UCSD-AML1 (cell line): ENCODE measurements at regions not wholly inside any gene's neighbourhood (a gene's known extent, or its start where the extent isn't known, plus 50 kb on each side); places are given as distances from the start of the nearest gene placed in this dataset.
"Not testable (repeated sequence)": the region's sequence is repeated elsewhere in the genome, so short reads cannot be mapped to it uniquely, and the experiment has no call there.

Experiments
- DNase-seq: peaks from one replicate; lab custom pipeline; 2025; ENCODE audit not compliant: unreplicated experiment; lab: John Stamatoyannopoulos, UW

- no peak for DNase-seq
Measured at GRCh38 chr1:177891809-177892208, 78.0 kb downstream of the SEC16B start.

GRCh38 chr1:177890479-177890878, 79.4 kb downstream of the SEC16B start:
- DNase-seq, result no peak

- no peak for DNase-seq
Measured at GRCh38 chr1:177884479-177885021, 85.3 kb downstream of the SEC16B start.

GRCh38 chr1:177883581-177883980, 86.3 kb downstream of the SEC16B start:
- DNase-seq, result no peak

GRCh38 chr1:177880339-177880891, 89.4 kb downstream of the SEC16B start:
- DNase-seq, result no peak

- DNase-seq, result no peak
Measured at GRCh38 chr1:177877086-177877485, 92.8 kb downstream of the SEC16B start.

GRCh38 chr1:177873238-177873637, 96.6 kb downstream of the SEC16B start:
- no peak for DNase-seq

GRCh38 chr1:177872308-177872900, 97.5 kb downstream of the SEC16B start:
- no peak for DNase-seq

- no peak for DNase-seq
Measured at GRCh38 chr1:177871613-177872307, 98.1 kb downstream of the SEC16B start.

- no peak for DNase-seq
Measured at GRCh38 chr1:177869586-177869985, 100.3 kb downstream of the SEC16B start.

- not testable (repeated sequence) for DNase-seq
Measured at GRCh38 chr1:177869011-177869410, 100.8 kb downstream of the SEC16B start.

- DNase-seq, result no peak
Measured at GRCh38 chr1:177865807-177866206, 104.1 kb downstream of the SEC16B start.

GRCh38 chr1:177864538-177865305, 105.1 kb downstream of the SEC16B start:
- DNase-seq, result no peak

GRCh38 chr1:177863796-177864195, 106.1 kb downstream of the SEC16B start:
- no peak for DNase-seq

- no peak for DNase-seq
Measured at GRCh38 chr1:177862916-177863315, 106.9 kb downstream of the SEC16B start.

GRCh38 chr1:177859572-177859971, 110.3 kb downstream of the SEC16B start:
- DNase-seq, result no peak

- no peak for DNase-seq
Measured at GRCh38 chr1:177858332-177858821, 111.5 kb downstream of the SEC16B start.

- no peak for DNase-seq
Measured at GRCh38 chr1:177857285-177857684, 112.6 kb downstream of the SEC16B start.

GRCh38 chr1:177854951-177855350, 114.9 kb downstream of the SEC16B start:
- no peak for DNase-seq

- DNase-seq, result no peak
Measured at GRCh38 chr1:177849579-177850290, 120.1 kb downstream of the SEC16B start.

- DNase-seq, result no peak
Measured at GRCh38 chr1:177849130-177849529, 120.7 kb downstream of the SEC16B start.
